GM21526 (cell line): ENCODE measurements at regions not wholly inside any gene's neighbourhood (a gene's known extent, or its start where the extent isn't known, plus 50 kb on each side); places are given as distances from the start of the nearest gene placed in this dataset.
"Not testable (repeated sequence)": the region's sequence is repeated elsewhere in the genome, so short reads cannot be mapped to it uniquely, and the experiment has no call there.

Experiments
- ATAC-seq: cut with Tn5 transposase; IDR thresholded peaks from one replicate; pipeline ENCODE4 v1.9.1; 2021; ENCODE audit warnings: moderate library complexity; ENCODE audit not compliant: unreplicated experiment, low FRiP score

GRCh38 chr5:87169300-87169991 is 98.2 kb upstream of the RASA1 start:
- ATAC-seq: no peak

GRCh38 chr5:87170799-87171198 is 96.9 kb upstream of the RASA1 start:
- no peak for ATAC-seq

- no peak for ATAC-seq
Measured at GRCh38 chr5:87182649-87183048, 85.0 kb upstream of the RASA1 start.

GRCh38 chr5:87183896-87184295 is 83.8 kb upstream of the RASA1 start:
- ATAC-seq: no peak

- ATAC-seq: no peak
Measured at GRCh38 chr5:87184605-87185004, 83.1 kb upstream of the RASA1 start.

- ATAC-seq: no peak
Measured at GRCh38 chr5:87185838-87186237, 81.8 kb upstream of the RASA1 start.

- no peak for ATAC-seq
Measured at GRCh38 chr5:87188391-87188790, 79.3 kb upstream of the RASA1 start.

GRCh38 chr5:87190041-87190440 is 77.6 kb upstream of the RASA1 start:
- no peak for ATAC-seq

GRCh38 chr5:87190687-87191086 is 77.0 kb upstream of the RASA1 start:
- peak; percentile 70 for ATAC-seq

GRCh38 chr5:87191645-87192044 is 76.0 kb upstream of the RASA1 start:
- no peak for ATAC-seq

GRCh38 chr5:87195104-87195591 is 72.5 kb upstream of the RASA1 start:
- peak; percentile 57 for ATAC-seq

GRCh38 chr5:87195616-87196015 is 72.1 kb upstream of the RASA1 start:
- ATAC-seq: no peak

GRCh38 chr5:87198010-87198409 is 69.7 kb upstream of the RASA1 start:
- ATAC-seq: no peak

GRCh38 chr5:87199246-87199645 is 68.4 kb upstream of the RASA1 start:
- not testable (repeated sequence) for ATAC-seq

- not testable (repeated sequence) for ATAC-seq
Measured at GRCh38 chr5:87199704-87200103, 68.0 kb upstream of the RASA1 start.

- ATAC-seq: no peak
Measured at GRCh38 chr5:87210076-87210475, 57.6 kb upstream of the RASA1 start.

GRCh38 chr5:87210743-87211142 is 56.9 kb upstream of the RASA1 start:
- no peak for ATAC-seq

- no peak for ATAC-seq
Measured at GRCh38 chr5:87211676-87212075, 56.0 kb upstream of the RASA1 start.

GRCh38 chr5:87212183-87212582 is 55.5 kb upstream of the RASA1 start:
- not testable (repeated sequence) for ATAC-seq

GRCh38 chr5:87217480-87217879 is 50.2 kb upstream of the RASA1 start:
- not testable (repeated sequence) for ATAC-seq
